DOHH2 (cell line): ENCODE measurements at regions not wholly inside any gene's neighbourhood (a gene's known extent, or its start where the extent isn't known, plus 50 kb on each side); places are given as distances from the start of the nearest gene placed in this dataset.
"Not testable (repeated sequence)": the region's sequence is repeated elsewhere in the genome, so short reads cannot be mapped to it uniquely, and the experiment has no call there.

ENCODE experiments used
- EZH2phosphoT487 ChIP-seq: fragments of 200-600 bp; sonication (generic); IDR thresholded peaks from 2 replicates; pipeline ENCODE4 v1.6.1; 2017; ENCODE audit warnings: borderline replicate concordance, mild to moderate bottlenecking, antibody characterized with exemption, low read length, moderate library complexity, mixed read lengths
- TF ChIP-seq, protein P1 (sequence below): fragments of 200-600 bp; sonication (generic); IDR thresholded peaks from one replicate; pipeline ENCODE4 v1.5.1; 2014; ENCODE audit warnings: antibody characterized with exemption, mild to moderate bottlenecking, low read depth, low read length; ENCODE audit not compliant: poor library complexity, severe bottlenecking

DNA sequence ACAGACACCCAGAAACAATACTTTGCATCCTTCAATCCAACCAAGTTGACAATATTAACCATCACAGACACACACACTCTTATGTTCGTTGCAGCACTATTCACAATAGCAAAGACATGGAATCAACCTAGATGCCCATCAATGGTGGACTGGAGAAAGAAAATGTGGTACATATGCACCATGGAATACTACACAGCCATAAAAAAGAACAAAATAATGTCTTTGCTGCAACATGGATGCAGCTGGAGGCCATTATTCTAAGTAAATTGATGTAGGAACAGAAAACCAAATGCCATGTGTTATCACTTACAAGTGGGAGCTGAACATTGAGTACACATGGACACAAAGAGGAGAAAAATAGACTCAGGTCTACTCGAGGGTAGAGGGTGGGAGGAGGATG, 102.2 kb upstream of the KRAS start:
- TF ChIP-seq, protein P1, sequence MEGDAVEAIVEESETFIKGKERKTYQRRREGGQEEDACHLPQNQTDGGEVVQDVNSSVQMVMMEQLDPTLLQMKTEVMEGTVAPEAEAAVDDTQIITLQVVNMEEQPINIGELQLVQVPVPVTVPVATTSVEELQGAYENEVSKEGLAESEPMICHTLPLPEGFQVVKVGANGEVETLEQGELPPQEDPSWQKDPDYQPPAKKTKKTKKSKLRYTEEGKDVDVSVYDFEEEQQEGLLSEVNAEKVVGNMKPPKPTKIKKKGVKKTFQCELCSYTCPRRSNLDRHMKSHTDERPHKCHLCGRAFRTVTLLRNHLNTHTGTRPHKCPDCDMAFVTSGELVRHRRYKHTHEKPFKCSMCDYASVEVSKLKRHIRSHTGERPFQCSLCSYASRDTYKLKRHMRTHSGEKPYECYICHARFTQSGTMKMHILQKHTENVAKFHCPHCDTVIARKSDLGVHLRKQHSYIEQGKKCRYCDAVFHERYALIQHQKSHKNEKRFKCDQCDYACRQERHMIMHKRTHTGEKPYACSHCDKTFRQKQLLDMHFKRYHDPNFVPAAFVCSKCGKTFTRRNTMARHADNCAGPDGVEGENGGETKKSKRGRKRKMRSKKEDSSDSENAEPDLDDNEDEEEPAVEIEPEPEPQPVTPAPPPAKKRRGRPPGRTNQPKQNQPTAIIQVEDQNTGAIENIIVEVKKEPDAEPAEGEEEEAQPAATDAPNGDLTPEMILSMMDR, result not testable (repeated sequence)
- not testable (repeated sequence) for TF ChIP-seq EZH2phosphoT487
